HFF-Myc (cell line): ENCODE measurements at regions not wholly inside any gene's neighbourhood (a gene's known extent, or its start where the extent isn't known, plus 50 kb on each side); places are given as distances from the start of the nearest gene placed in this dataset.

ENCODE experiments used
- DNase-seq: peaks from one replicate; pipeline ENCODE4 v3.0.0-alpha.2; 2011; ENCODE audit warnings: low read depth; ENCODE audit errors: extremely low read depth
- H3K4me3 ChIP-seq: replicated peaks from 2 replicates; pipeline ENCODE4 v1.5.1; 2011; ENCODE audit warnings: low read depth, mild to moderate bottlenecking, control low read depth, low read length
- CTCF ChIP-seq: IDR thresholded peaks from 2 replicates; pipeline ENCODE4 v1.5.1; 2012; ENCODE audit warnings: mild to moderate bottlenecking, low read depth, low read length, control low read depth; ENCODE audit errors: missing control alignments

- DNase-seq: no peak
- TF ChIP-seq CTCF: no peak
Observed at GRCh38 chr6:130524552-130524951, 158.7 kb downstream of the TMEM200A start.

GRCh38 chr6:130525408-130525807, 159.6 kb downstream of the TMEM200A start:
- DNase-seq: no peak
- TF ChIP-seq CTCF: no peak
- H3K4me3 ChIP-seq: no peak overlapping the region

More at GRCh38 chr6:130524552-130524951, 158.7 kb downstream of the TMEM200A start:
- H3K4me3 ChIP-seq: no peak overlapping the region

- DNase-seq: no peak
- H3K4me3 ChIP-seq: no peak overlapping the region
- TF ChIP-seq CTCF: no peak
Observed at GRCh38 chr6:130526466-130526865, 160.6 kb downstream of the TMEM200A start.

- TF ChIP-seq CTCF: no peak
- DNase-seq: no peak
Observed at GRCh38 chr6:130527173-130527572, 161.4 kb downstream of the TMEM200A start.

GRCh38 chr6:130529569-130530149, 163.8 kb downstream of the TMEM200A start:
- no peak for DNase-seq

More at GRCh38 chr6:130527173-130527572, 161.4 kb downstream of the TMEM200A start:
- no peak overlapping the region for H3K4me3 ChIP-seq

GRCh38 chr6:130534627-130535026, 168.8 kb downstream of the TMEM200A start:
- no peak for TF ChIP-seq CTCF
- no peak overlapping the region for H3K4me3 ChIP-seq
- no peak for DNase-seq

More at GRCh38 chr6:130529569-130530149, 163.8 kb downstream of the TMEM200A start:
- no peak overlapping the region for H3K4me3 ChIP-seq
- no peak for TF ChIP-seq CTCF

- H3K4me3 ChIP-seq: no peak overlapping the region
- DNase-seq: no peak
- TF ChIP-seq CTCF: no peak
Observed at GRCh38 chr6:130535242-130535641, 169.4 kb downstream of the TMEM200A start.
